Hematopoietic multipotent progenitor cell treated with erythropoietin and hydrocortisone succinate and interleukin-3 and kit ligand, for 4 days (in vitro differentiated cells): ENCODE measurements at regions not wholly inside any gene's neighbourhood (a gene's known extent, or its start where the extent isn't known, plus 50 kb on each side); places are given as distances from the start of the nearest gene placed in this dataset.
A peak's percentile ranks its signal among the peaks of the same experiment; 100 is the strongest.

Source experiments
- DNase-seq: peaks from one replicate; pipeline ENCODE4 v3.0.0-alpha.2; 2015

DNA sequence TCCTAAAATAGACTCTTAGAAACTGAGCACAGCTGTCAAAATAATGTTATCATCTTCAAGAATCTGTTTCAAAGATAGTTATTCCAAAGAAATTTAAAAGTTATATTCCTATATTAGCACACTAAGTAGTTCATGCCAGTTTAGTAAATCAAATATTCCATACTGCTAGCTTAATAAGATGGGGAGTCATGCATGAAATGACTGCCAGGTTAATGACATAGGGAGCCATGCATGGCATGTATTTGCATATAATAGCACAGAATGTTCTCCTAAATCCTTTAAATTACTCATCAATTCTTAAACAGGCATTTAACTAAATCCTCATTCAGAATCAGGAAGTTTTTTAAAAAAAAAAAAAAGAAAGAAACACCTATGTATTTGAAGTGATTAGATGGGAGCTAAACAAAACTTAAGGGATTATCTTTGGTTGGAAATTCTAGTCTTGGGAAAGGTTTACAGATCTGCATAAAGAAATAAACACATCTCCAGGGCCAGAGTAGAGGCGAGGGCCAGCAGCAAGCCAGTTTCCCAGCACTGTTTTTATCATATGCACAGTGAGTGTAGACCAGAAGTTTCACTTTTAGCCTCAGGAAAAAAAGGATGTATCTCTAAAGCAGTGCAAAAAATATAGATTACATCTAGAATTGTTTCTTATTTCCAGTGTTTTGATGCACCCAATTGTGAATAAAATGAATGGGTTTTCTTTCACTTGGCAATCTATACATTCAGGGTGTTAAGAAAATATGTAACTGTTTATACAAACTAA, 366.4 kb upstream of the AGTR1 start:
- DNase-seq = no peak

- no peak for DNase-seq
Observed at GRCh38 chr3:148332509-148332908, 365.2 kb upstream of the AGTR1 start.

- no peak for DNase-seq
Observed at GRCh38 chr3:148333091-148333490, 364.6 kb upstream of the AGTR1 start.

GRCh38 chr3:148335612-148336011, 362.1 kb upstream of the AGTR1 start:
- no peak for DNase-seq

DNA sequence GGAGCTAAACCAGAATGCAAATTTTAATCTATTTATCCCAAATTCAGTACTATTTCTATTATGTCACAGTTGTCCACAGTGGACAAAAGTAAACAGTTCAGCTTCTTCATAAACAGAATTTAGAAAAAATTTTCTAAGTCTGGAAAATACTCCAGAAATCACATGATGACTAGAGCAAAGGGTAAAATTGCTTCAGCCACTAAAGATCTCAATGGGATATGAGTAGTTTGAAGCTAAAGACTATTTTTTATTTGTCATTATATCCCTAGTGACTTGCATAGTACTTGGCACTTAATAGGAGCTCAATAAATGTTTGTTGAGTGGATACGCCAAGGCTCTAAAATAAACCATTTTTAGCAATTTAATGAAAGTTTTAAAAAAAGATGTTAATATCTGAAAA, 354.3 kb upstream of the AGTR1 start:
- no peak for DNase-seq

- DNase-seq = no peak
Observed at GRCh38 chr3:148344521-148344920, 353.2 kb upstream of the AGTR1 start.

DNA sequence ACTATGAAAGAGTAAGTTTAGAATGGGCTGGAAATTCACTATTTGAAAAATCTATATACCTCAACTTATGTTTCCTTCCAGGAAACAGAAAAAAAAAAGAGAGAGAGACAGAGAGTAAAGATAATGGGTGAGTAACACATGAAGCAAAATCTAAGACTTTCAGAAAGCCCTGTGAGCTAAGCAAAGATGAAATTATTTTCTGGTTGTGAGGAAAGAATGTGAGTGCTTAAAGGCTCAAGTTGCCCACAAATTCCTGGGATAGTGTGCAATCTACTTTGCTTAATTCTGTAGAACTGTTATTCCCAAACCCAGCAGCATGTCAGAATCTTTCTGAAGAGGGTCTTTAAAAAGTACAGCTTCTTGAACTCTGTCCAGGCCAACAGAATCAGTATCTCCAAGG, 337.7 kb upstream of the AGTR1 start:
- DNase-seq = no peak

DNA sequence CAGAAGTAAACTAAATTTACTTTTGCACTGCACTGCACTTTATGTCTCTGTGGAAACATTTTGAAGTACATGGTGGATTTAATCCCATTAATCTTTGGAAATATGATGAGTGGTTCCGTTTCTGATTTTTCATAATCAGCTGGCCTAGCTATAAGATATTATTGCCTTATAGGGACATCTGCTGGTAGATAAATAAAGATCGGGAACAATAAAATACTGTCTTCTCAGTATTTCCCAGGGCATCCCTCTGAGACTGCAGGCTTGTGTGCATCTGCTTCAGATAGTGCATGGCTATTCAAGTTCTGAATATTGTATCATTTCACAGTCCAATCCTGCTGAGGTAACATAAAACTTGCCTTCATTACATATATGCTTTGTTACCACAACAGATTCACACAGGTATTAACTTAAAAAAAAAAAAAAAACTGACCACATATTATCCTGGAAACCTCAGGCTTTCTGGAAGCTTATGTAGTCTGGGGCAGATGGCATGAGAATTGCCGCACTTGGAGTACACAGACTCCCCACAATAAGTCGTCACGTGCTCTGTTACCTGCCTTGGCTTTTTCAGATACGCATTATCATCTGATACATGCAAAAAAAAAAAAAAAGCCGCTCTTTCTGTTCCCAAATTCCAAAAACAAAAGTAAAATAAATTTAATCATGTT, 330.8 kb upstream of the AGTR1 start:
- peak; percentile 4 for DNase-seq

DNA sequence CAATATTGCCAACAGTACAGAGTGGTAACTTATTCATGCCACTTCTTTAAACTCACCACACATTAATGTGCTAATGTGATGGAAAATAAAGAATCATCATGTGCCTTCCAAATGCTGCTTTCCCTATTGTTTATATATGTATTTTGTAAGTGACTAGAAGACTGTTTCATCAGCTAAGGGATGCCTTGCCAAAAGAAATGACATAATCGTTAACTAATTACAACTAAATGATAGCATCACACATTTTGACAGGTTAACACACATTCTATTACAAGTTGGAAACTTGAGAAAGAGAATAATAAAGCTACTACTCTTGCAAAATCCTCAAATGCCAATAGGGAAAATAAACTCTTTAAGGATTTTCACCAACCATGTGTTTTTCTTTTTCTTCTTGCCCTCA, 329.9 kb upstream of the AGTR1 start:
- DNase-seq = no peak

DNA sequence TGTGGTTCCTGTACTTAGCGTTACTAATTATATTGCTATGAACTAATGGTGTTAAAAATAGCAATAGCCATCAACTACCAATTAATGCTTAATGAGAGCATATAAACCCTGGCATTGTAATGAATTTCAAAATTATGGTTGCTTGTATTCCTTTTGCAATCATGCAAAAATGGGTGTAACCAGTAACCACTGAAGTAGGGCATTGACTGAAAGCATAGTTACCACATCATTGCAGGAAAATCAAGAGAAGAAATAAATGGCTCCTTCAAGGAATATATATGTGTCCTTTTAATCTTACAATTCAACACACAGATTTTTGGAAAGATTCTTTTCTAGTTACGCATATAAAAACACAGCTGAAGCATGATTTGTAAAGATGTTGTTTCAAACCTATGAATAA, 328.3 kb upstream of the AGTR1 start:
- DNase-seq = no peak

GRCh38 chr3:148372206-148372875, 325.4 kb upstream of the AGTR1 start:
- DNase-seq = no peak

GRCh38 chr3:148373961-148374360, 323.7 kb upstream of the AGTR1 start:
- no peak for DNase-seq

GRCh38 chr3:148379763-148380382, 317.8 kb upstream of the AGTR1 start:
- DNase-seq = peak; percentile 70

DNA sequence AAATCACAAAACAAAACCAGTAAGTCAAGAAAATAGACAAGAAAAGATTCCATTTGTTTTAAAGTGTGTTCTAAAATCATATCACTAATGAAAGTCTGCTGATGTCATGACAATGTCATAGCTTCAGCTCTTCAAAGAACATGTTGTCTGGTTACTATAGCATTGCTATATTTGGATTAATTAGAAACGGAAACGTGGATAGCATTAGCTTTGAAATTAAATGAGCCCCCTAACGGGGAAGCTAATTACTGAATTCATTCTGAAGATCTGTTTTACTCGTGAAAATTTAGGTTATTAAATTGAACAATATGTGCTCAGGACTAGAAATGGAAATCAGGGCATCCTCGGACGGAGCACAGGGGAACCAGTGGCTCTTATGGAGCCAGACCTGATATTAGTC, 316.7 kb upstream of the AGTR1 start:
- no peak for DNase-seq

- no peak for DNase-seq
Observed at GRCh38 chr3:148389916-148390315, 307.8 kb upstream of the AGTR1 start.

GRCh38 chr3:148395821-148396220, 301.9 kb upstream of the AGTR1 start:
- DNase-seq = no peak

DNA sequence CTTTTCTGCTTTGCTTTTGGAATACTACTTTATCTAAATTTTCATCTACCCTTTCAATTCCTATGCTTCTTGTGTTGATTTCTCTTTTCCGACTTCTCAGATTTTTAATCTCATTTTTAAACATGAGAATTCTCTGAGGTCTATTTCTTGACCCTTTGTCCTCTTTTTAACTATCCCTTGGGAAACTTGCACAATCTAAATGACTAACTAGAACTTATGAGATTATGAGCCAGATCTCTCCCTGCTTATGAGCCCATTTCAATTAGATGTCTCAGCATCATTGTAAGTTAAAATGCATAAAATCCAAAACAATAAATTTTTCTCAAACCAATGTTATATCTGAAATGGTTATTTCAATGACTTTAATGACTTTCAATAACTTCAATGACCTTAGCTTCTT, 296.9 kb upstream of the AGTR1 start:
- DNase-seq = no peak

DNA sequence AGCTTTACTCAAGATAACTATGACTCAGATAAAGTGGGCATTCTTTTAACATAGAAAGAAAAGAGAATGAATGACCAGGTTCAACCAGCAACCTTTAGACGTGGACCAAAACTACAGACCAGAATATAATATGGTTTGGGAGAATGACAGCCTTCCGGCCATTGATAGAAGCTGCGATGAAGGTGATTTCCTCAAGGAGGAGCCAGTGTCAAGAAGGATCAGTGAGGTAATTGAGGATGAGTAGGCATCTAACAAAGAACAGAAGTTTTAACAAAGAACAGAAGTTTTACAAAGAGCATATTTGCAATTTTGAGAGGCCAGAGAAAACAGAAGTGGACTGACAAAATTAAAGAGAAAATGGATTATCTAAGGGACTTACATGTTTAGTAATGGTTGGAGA, 289.0 kb upstream of the AGTR1 start:
- DNase-seq = no peak

DNA sequence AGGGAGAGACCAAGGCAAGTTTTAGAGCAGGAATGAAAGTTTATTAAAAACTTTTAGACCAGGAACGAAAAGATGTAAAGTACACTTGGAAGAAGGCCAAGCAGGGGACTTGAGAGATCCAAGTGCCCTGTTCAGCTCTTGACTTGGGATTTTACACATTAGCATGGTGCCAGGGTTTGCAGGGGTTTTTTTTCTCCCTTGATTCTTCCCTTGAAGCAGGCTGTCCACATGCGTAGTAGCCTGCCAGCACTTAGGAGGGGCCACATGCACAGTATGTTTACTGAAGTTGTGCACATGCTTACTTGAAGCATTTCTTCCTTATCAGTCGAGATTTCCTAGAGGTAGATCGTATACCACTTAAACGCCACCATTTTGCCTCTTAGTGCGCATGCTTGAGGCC, 277.5 kb upstream of the AGTR1 start:
- DNase-seq = no peak

DNA sequence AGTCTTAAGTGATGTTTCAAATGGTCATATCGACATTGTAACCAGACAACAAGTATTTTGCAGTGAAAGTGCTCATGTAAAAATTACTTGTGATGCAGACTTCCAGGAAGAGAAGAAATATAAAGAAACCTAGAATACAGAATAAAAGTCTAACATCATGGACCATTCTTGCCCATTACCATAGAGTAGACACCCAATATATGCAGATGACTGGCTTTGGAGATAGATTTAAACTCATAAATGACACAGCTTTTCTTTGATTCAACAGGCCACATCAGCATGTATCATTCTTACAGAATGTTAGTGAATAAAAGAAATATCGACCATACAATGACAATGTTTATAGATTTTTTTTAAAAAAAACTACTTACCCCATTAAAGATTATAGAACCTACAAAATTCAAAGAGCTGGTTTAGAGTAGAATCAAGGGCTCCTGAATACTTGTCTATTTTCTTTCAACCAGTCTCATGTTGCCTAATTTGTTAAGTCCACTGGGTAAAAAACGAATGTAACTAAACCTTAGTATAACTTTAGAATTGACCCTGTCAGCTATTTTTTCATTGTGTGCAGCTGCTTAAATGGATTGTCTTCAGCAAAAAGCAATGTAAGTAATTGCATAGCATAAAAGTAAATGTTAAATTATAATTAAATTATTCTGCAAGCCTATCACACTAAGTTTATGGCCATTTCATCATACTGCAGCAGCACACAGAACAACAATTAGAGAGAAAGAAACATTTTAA, 268.7 kb upstream of the AGTR1 start:
- DNase-seq = no peak

- DNase-seq = no peak
Observed at GRCh38 chr3:148433665-148434064, 264.0 kb upstream of the AGTR1 start.

- DNase-seq = no peak
Observed at GRCh38 chr3:148435534-148435933, 262.2 kb upstream of the AGTR1 start.

- no peak for DNase-seq
Observed at GRCh38 chr3:148439254-148439822, 258.4 kb upstream of the AGTR1 start.
